ENCODE measurements at regions not wholly inside any gene's neighbourhood (a gene's known extent, or its start where the extent isn't known, plus 50 kb on each side); places are given as distances from the start of the nearest gene placed in this dataset.

- Histone ChIP-seq H3K4me1 (peaks cover 0 to 10% (median 0%) of the 10 kb centered on the region in 3 donors), H3K27me3 (no peaks in the 10 kb centered on the region), H3K27ac (peak overlapping the region in 1 of 4 donors; percentile 34), H3K9me3 (no peaks in the 10 kb centered on the region), H3K4me3 (no peak overlapping the region), H3K36me3 (no peaks in the 10 kb centered on the region)
- no peak for DNase-seq
- intact Hi-C loops (cut with DNase I): loop anchor here (10.0 kb wide), 1 partner anchor 533 kb away; no protein-coding TSS in a partner anchor
- 54 to 56% methylated on average over 14 of the region's 15 CpGs for WGBS, 2 donors
- TF ChIP-seq CTCF (IDR thresholded peaks at IDR 0.05) (peak; percentile 75 to 97 (median 89)), POLR2A (IDR thresholded peaks at IDR 0.05) (no peak)
Measured at GRCh38 chr2:18387441-18388206, 172.8 kb downstream of the RDH14 start.

GRCh38 chr2:18384242-18384641 lies 176.2 kb downstream of the RDH14 start:
- WGBS, 2 donors: 77 to 79% methylated on average over 1 of the region's 1 CpG

GRCh38 chr2:18381386-18381785 lies 179.1 kb downstream of the RDH14 start:
- TF ChIP-seq CTCF (IDR thresholded peaks at IDR 0.05) (no peak), POLR2A (IDR thresholded peaks at IDR 0.05) (no peak)
- intact Hi-C loops (cut with DNase I): loop anchor here (10.0 kb wide), 1 partner anchor 527 kb away; no protein-coding TSS in a partner anchor
- no peak for DNase-seq
- Histone ChIP-seq H3K4me1 (no peaks in the 10 kb centered on the region), H3K27ac (no peak overlapping the region), H3K27me3 (peaks cover 0 to 20% (median 0%) of the 10 kb centered on the region in 4 donors), H3K9me3 (no peaks in the 10 kb centered on the region), H3K4me3 (no peak overlapping the region), H3K36me3 (no peaks in the 10 kb centered on the region)

More at GRCh38 chr2:18384242-18384641, 176.2 kb downstream of the RDH14 start:
- no peak for TF ChIP-seq POLR2A (IDR thresholded peaks at IDR 0.05)
- TF ChIP-seq CTCF (IDR thresholded peaks at IDR 0.05): no peak
- no peak overlapping the region for H3K27ac ChIP-seq
- peaks cover 0 to 10% (median 0%) of the 10 kb centered on the region in 3 donors for H3K4me1 ChIP-seq
- H3K9me3 ChIP-seq: no peaks in the 10 kb centered on the region
- H3K27me3 ChIP-seq: peaks cover 0 to 16% (median 0%) of the 10 kb centered on the region in 4 donors
- DNase-seq: no peak
- no peaks in the 10 kb centered on the region for H3K36me3 ChIP-seq
- H3K4me3 ChIP-seq: no peak overlapping the region
- intact Hi-C loops (cut with DNase I): loop anchor here (10.0 kb wide), 1 partner anchor 529 kb away; no protein-coding TSS in a partner anchor

- no peak overlapping the region for H3K27ac ChIP-seq
- H3K9me3 ChIP-seq: no peaks in the 10 kb centered on the region
- intact Hi-C loops (cut with DNase I): loop anchor here (10.0 kb wide), 1 partner anchor 526 kb away; no protein-coding TSS in a partner anchor
- no peaks in the 10 kb centered on the region for H3K4me1 ChIP-seq
- 50 to 69% methylated on average over 3 of the region's 3 CpGs for WGBS, 2 donors
- H3K4me3 ChIP-seq: no peak overlapping the region
- TF ChIP-seq CTCF (IDR thresholded peaks at IDR 0.05) (no peak), POLR2A (IDR thresholded peaks at IDR 0.05) (no peak)
- H3K36me3 ChIP-seq: no peaks in the 10 kb centered on the region
- DNase-seq: no peak
- peaks cover 0 to 20% (median 0%) of the 10 kb centered on the region in 4 donors for H3K27me3 ChIP-seq
Measured at GRCh38 chr2:18380321-18380720, 180.1 kb downstream of the RDH14 start.

GRCh38 chr2:18379870-18380269 lies 180.6 kb downstream of the RDH14 start:
- intact Hi-C loops (cut with DNase I): loop anchor here (10.0 kb wide), 1 partner anchor 525 kb away; no protein-coding TSS in a partner anchor
- no peak for DNase-seq
- no peak overlapping the region for H3K27ac ChIP-seq
- H3K9me3 ChIP-seq: no peaks in the 10 kb centered on the region
- no peak for TF ChIP-seq CTCF (IDR thresholded peaks at IDR 0.05)
- TF ChIP-seq POLR2A (IDR thresholded peaks at IDR 0.05): no peak
- no peaks in the 10 kb centered on the region for H3K36me3 ChIP-seq
- peaks cover 0 to 20% (median 0%) of the 10 kb centered on the region in 4 donors for H3K27me3 ChIP-seq
- WGBS, 2 donors: 73 to 84% methylated on average over 7 of the region's 7 CpGs
- H3K4me3 ChIP-seq: no peak overlapping the region
- no peaks in the 10 kb centered on the region for H3K4me1 ChIP-seq

All from esophagus squamous epithelium (tissue), 5 donors.